Activated T-cell treated with anti-CD3 and anti-CD28 coated beads for 4 hours (primary cell): ENCODE measurements at regions not wholly inside any gene's neighbourhood (a gene's known extent, or its start where the extent isn't known, plus 50 kb on each side); places are given as distances from the start of the nearest gene placed in this dataset.

Experiments
- DNase-seq: peaks from one replicate; pipeline ENCODE4 v3.0.0-alpha.2; 2020

- no peak for DNase-seq
Measured at GRCh38 chrX:69221239-69222102, 56.2 kb upstream of the PJA1 start.

GRCh38 chrX:69218407-69218997 is 53.2 kb upstream of the PJA1 start:
- no peak for DNase-seq

- DNase-seq, result no peak
Measured at GRCh38 chrX:69216911-69217310, 51.7 kb upstream of the PJA1 start.

GRCh38 chrX:69216446-69216845 is 51.2 kb upstream of the PJA1 start:
- DNase-seq, result no peak

- no peak for DNase-seq
Measured at GRCh38 chrX:69215161-69215875, 50.1 kb upstream of the PJA1 start.
